WTC11 (cell line): ENCODE measurements at regions not wholly inside any gene's neighbourhood (a gene's known extent, or its start where the extent isn't known, plus 50 kb on each side); places are given as distances from the start of the nearest gene placed in this dataset.

Source experiments
- CBFB ChIP-seq: sonication (generic); formaldehyde crosslinking; IDR thresholded peaks from 2 replicates; pipeline ENCODE4 v1.8.1; 2022; ENCODE audit warnings: mild to moderate bottlenecking, low read depth, missing genetic modification reagents
- CTCF ChIP-seq: fragments of 200-600 bp; IDR thresholded peaks from 2 replicates; pipeline ENCODE4 v1.8.0; 2022; ENCODE audit warnings: antibody characterized with exemption
- GABPB1 ChIP-seq: sonication (generic); formaldehyde crosslinking; IDR thresholded peaks from 2 replicates; pipeline ENCODE4 v1.8.1; 2023; ENCODE audit warnings: mild to moderate bottlenecking, missing genetic modification reagents
- MLX ChIP-seq: sonication (generic); formaldehyde crosslinking; IDR thresholded peaks from 2 replicates; pipeline ENCODE4 v1.8.1; 2023; ENCODE audit warnings: mild to moderate bottlenecking, missing genetic modification reagents, moderate library complexity
- NFYB ChIP-seq: sonication (generic); formaldehyde crosslinking; conservative IDR thresholded peaks from 2 replicates; pipeline ENCODE4 v1.8.0; 2022; ENCODE audit warnings: low read depth, missing genetic modification reagents
- NR2C2 ChIP-seq: sonication (generic); formaldehyde crosslinking; IDR thresholded peaks from 2 replicates; pipeline ENCODE4 v1.8.0; 2022; ENCODE audit warnings: mild to moderate bottlenecking, missing genetic modification reagents
- RELA ChIP-seq: sonication (generic); formaldehyde crosslinking; IDR thresholded peaks from 2 replicates; pipeline ENCODE4 v1.8.1; 2022; ENCODE audit warnings: missing genetic modification reagents, mild to moderate bottlenecking, borderline replicate concordance
- ZBTB43 ChIP-seq: sonication (generic); formaldehyde crosslinking; IDR thresholded peaks from 2 replicates; pipeline ENCODE4 v1.8.1; 2023; ENCODE audit warnings: mild to moderate bottlenecking, missing genetic modification reagents

GRCh38 chr16:62539657-62540056 lies 503.4 kb upstream of the CDH8 start:
- TF ChIP-seq CTCF (no peak), CBFB (CRISPR knock-in tag) (no peak), GABPB1 (CRISPR knock-in tag) (no peak), MLX (no peak), RELA (CRISPR knock-in tag) (no peak), NFYB (CRISPR knock-in tag) (no peak), ZBTB43 (CRISPR knock-in tag) (no peak), NR2C2 (no peak)
